Gastroesophageal sphincter (tissue), 2 donors: ENCODE measurements at regions not wholly inside any gene's neighbourhood (a gene's known extent, or its start where the extent isn't known, plus 50 kb on each side); places are given as distances from the start of the nearest gene placed in this dataset.

Experiments used
- EP300 ChIP-seq: sonication (generic); formaldehyde crosslinking; IDR thresholded peaks from one replicate; pipeline ENCODE4 v1.6.1; 2017; ENCODE audit warnings: antibody characterized with exemption, mild to moderate bottlenecking
- POLR2A ChIP-seq, 2 donors: fragments of 450-650 bp; IDR thresholded peaks; one replicate each; pipeline ENCODE4 v1.6.1; 2017; ENCODE audit warnings: antibody characterized with exemption in 2 of 2, mild to moderate bottlenecking in 2 of 2, moderate library complexity in 1 of 2

DNA sequence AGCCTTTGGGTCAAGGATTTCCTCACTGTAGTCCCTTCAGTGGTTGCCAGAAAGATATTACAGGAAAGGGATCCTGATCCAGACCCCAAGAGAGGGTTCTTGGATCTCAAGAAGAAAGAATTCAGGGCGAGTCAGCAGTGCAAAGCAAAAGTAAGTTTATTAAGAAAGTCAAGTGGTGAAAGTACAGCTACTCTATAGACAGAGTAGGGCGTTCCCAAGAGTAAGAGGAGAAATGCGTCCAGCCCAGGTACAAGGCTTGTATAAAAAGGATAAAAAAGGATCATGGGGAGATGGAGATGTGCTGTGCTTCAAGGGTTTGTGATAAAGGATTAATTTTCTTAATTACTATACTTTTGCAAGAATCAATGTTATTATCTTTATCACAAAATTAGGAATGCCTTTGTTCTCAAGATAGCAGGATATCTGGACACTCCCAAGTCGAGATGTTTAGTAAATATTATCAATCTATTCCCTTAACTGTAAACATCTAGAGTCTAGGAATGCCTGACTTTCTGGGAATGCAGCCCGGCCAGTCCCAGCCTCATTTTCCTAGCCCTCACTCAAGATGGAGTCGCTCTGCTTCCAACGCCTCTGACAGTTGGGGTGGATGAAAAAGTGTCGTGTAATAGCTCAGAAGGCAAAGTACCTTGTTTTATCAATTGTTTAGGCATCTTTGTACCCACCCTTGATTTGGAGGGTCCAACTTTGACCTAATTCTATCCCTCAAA is 360.7 kb downstream of the GPM6A start:
- TF ChIP-seq POLR2A (IDR thresholded peaks at IDR 0.05) (no peak), EP300 (no peak)
